Parathyroid adenoma (tissue), 2 donors: ENCODE measurements at regions not wholly inside any gene's neighbourhood (a gene's known extent, or its start where the extent isn't known, plus 50 kb on each side); places are given as distances from the start of the nearest gene placed in this dataset.
A peak's percentile ranks its signal among the peaks of the same experiment; 100 is the strongest.

ENCODE experiments used
- H2AFZ ChIP-seq: fragments of 300-600 bp; sonication (generic); one replicate; pipeline ENCODE4 v1.7.0; 2017; ENCODE audit warnings: antibody characterized with exemption, mild to moderate bottlenecking
- H3K27ac ChIP-seq: fragments of 300-600 bp; sonication (generic); one replicate; pipeline ENCODE4 v1.7.0; 2017
- H3K27me3 ChIP-seq: fragments of 300-600 bp; sonication (generic); one replicate; pipeline ENCODE4 v1.7.0; 2017; ENCODE audit warnings: low read length; ENCODE audit not compliant: control insufficient read depth, insufficient read depth
- H3K36me3 ChIP-seq: fragments of 300-600 bp; sonication (generic); one replicate; pipeline ENCODE4 v1.7.0; 2017; ENCODE audit warnings: low read length; ENCODE audit not compliant: control insufficient read depth, insufficient read depth
- H3K4me1 ChIP-seq: fragments of 300-600 bp; sonication (generic); one replicate; pipeline ENCODE4 v1.7.0; 2017; ENCODE audit warnings: control low read depth
- H3K4me2 ChIP-seq: fragments of 300-600 bp; sonication (generic); one replicate; pipeline ENCODE4 v1.7.0; 2017; ENCODE audit warnings: low read length
- H3K4me3 ChIP-seq: fragments of 300-600 bp; sonication (generic); one replicate; pipeline ENCODE4 v1.7.0; 2017; ENCODE audit warnings: low read depth, low read length
- H3K79me2 ChIP-seq: fragments of 300-600 bp; sonication (generic); one replicate; pipeline ENCODE4 v1.7.0; 2017; ENCODE audit warnings: control low read depth
- H3K9ac ChIP-seq: fragments of 300-600 bp; sonication (generic); one replicate; pipeline ENCODE4 v1.7.0; 2017; ENCODE audit warnings: mild to moderate bottlenecking
- H3K9me3 ChIP-seq: fragments of 300-600 bp; sonication (generic); one replicate; pipeline ENCODE4 v1.7.0; 2017; ENCODE audit warnings: low read length; ENCODE audit not compliant: control insufficient read depth
- CTCF ChIP-seq: fragments of 300-600 bp; sonication (generic); IDR thresholded peaks from one replicate; pipeline ENCODE4 v1.7.0; 2017; ENCODE audit warnings: antibody characterized with exemption, mild to moderate bottlenecking
- donor health status: primary hyperparathyroidism.

DNA sequence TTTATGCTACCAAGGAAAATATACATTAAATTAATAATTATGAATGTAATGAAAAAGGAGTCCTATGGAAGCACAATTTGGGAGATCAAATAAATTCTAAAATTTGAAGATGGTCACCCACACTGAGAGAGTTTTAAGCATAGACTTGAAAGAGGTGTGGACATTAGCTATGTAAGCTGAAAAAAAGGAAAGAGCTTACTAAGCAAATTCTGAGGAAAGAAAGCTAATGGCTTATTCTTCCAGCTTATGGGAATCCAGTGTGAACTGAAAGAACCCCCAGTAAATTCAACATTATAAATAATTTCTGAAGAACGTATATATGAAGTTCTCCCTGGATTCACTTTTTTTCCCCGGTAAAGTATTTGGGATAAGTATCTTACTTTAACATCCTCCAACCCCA is 78.2 kb upstream of the GUCY1A1 start:
- Histone ChIP-seq H3K27me3 (no peaks in the 10 kb centered on the region), H3K4me3 (no peak overlapping the region), H3K4me2 (no peak overlapping the region), H3K9me3 (no peaks in the 10 kb centered on the region), H3K27ac (no peak overlapping the region), H3K79me2 (no peaks in the 10 kb centered on the region), H3K36me3 (no peaks in the 10 kb centered on the region), H2AFZ (no peak overlapping the region), H3K4me1 (no peaks in the 10 kb centered on the region), H3K9ac (no peak overlapping the region)
- no peak for TF ChIP-seq CTCF

DNA sequence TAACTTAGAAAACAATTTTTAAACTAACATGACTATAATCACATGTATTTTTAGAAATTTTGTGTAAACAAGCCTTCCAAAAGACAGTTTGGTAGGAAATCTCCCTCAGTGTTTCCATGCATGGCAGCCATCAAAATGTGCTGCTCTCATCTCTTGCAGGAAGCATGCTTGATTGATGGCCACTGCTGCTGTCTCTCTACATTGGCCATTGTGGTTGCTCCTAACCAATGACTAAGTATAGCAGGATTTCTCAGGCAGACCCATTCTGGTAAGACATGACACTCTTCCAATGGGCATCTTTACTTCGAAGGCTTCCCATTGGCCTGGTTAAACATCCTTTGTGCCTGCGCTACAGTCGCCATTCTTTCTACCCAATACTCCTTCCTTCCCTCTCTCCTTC is 78.9 kb upstream of the GUCY1A1 start:
- Histone ChIP-seq H3K4me3 (no peak overlapping the region), H2AFZ (no peak overlapping the region), H3K79me2 (no peaks in the 10 kb centered on the region), H3K27me3 (no peaks in the 10 kb centered on the region), H3K9ac (no peak overlapping the region), H3K9me3 (no peaks in the 10 kb centered on the region), H3K27ac (no peak overlapping the region), H3K36me3 (no peaks in the 10 kb centered on the region), H3K4me2 (no peak overlapping the region), H3K4me1 (no peaks in the 10 kb centered on the region)
- no peak for TF ChIP-seq CTCF

- peak overlapping the region; percentile 33 for H2AFZ ChIP-seq
- no peaks in the 10 kb centered on the region for H3K36me3 ChIP-seq
- no peaks in the 10 kb centered on the region for H3K79me2 ChIP-seq
- no peak overlapping the region for H3K9ac ChIP-seq
- no peak overlapping the region for H3K27ac ChIP-seq
- no peak overlapping the region for H3K4me2 ChIP-seq
- H3K4me3 ChIP-seq, result no peak overlapping the region
- H3K9me3 ChIP-seq, result no peaks in the 10 kb centered on the region
- H3K4me1 ChIP-seq, result no peaks in the 10 kb centered on the region
- H3K27me3 ChIP-seq, result no peaks in the 10 kb centered on the region
- TF ChIP-seq CTCF, result no peak
These were observed 83.6 kb upstream of the GUCY1A1 start for GRCh38 chr4:155582971-155583437.

- no peak overlapping the region for H3K9ac ChIP-seq
- H3K27me3 ChIP-seq, result no peaks in the 10 kb centered on the region
- TF ChIP-seq CTCF, result no peak
- no peak overlapping the region for H3K27ac ChIP-seq
- no peaks in the 10 kb centered on the region for H3K4me1 ChIP-seq
- H3K4me3 ChIP-seq, result no peak overlapping the region
- no peaks in the 10 kb centered on the region for H3K79me2 ChIP-seq
- H3K36me3 ChIP-seq, result no peaks in the 10 kb centered on the region
- H3K9me3 ChIP-seq, result no peaks in the 10 kb centered on the region
- no peak overlapping the region for H2AFZ ChIP-seq
- no peak overlapping the region for H3K4me2 ChIP-seq
These were observed 84.6 kb upstream of the GUCY1A1 start for GRCh38 chr4:155582041-155582440.

DNA sequence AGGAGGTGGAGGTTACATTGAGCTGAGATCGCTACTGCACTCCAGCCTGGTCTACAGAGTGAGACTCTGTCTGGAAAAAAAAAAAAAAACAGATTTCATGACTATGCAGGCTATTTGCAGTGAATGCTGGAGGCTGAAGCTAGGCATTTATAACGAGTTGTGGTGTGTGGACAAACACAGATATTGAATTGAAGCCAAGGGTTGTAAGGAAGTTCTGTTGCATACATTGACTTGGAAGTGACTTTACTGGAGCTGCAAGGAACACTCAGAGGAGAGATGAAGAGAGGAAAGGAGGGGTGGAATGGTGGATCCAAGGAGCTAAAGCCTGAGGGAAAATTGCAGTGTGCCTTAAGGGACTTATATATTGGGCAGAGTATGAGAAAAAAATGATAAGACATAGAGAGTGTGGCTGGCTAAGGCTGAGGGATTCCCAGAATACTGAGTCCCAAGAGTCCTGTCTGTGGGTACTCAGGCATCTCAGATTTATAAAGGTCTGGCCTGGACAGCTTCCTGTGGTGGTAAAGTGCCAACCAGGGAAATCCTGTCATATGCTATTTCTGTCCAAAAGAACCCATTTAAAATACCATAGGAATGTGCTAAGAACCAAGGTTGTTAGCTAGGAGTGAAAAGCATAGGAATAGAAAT is 87.8 kb upstream of the GUCY1A1 start:
- no peaks in the 10 kb centered on the region for H3K9me3 ChIP-seq
- H3K4me2 ChIP-seq, result no peak overlapping the region
- H3K9ac ChIP-seq, result no peak overlapping the region
- no peaks in the 10 kb centered on the region for H3K79me2 ChIP-seq
- no peak overlapping the region for H2AFZ ChIP-seq
- H3K4me3 ChIP-seq, result no peak overlapping the region
- H3K36me3 ChIP-seq, result no peaks in the 10 kb centered on the region
- no peaks in the 10 kb centered on the region for H3K27me3 ChIP-seq
- no peak overlapping the region for H3K27ac ChIP-seq
- no peaks in the 10 kb centered on the region for H3K4me1 ChIP-seq
- TF ChIP-seq CTCF, result no peak
